HCT116 (cell line): ENCODE measurements at regions not wholly inside any gene's neighbourhood (a gene's known extent, or its start where the extent isn't known, plus 50 kb on each side); places are given as distances from the start of the nearest gene placed in this dataset.

Experiments used
- ATAC-seq: fragments of 200-7000 bp; cut with Tn5 transposase; 2 replicates; pipeline ENCODE4 v1.9.1; 2020; ENCODE audit warnings: mild to moderate bottlenecking, moderate library complexity
- BruUV-seq: library from RNA; stranded (reverse); fragments of 400-500 nt; replicated peaks from 2 replicates; lab custom pipeline; 2021; lab: Mats Ljungman, UMichigan
- CTCF ChIA-PET: fragments of 300-600 bp; sonication (Branson Sonifier 250); formaldehyde crosslinking; loops from one replicate; lab custom pipeline; 2021; ENCODE audit warnings: antibody characterized with exemption; lab: Charles Lee
- POLR2A ChIA-PET: fragments of 300-600, 350-600 bp; sonication (Branson Sonifier 250); formaldehyde crosslinking; loops from one replicate; lab custom pipeline; 2021; ENCODE audit warnings: antibody characterized with exemption; lab: Charles Lee
- RAD21 ChIA-PET, 2 experiments: fragments of 300-600 bp; sonication (Branson Sonifier 250); formaldehyde crosslinking; loops; one replicate each; lab custom pipeline; 2023; ENCODE audit warnings: low total read pairs in 2 of 2; ENCODE audit not compliant: uncharacterized antibody in 2 of 2, unreplicated experiment in 2 of 2, low non-redundant PET in 1 of 2; lab: Charles Lee
- DNase-seq: peaks from one replicate; pipeline ENCODE4 v3.0.0-alpha.2; 2010; ENCODE audit warnings: low read depth, low spot score
- H2AFZ ChIP-seq: fragments of 200-600 bp; shearing (Covaris generic), sonication (generic); 2 replicates; pipeline ENCODE4 v1.6.1; 2017; ENCODE audit warnings: low read depth, mixed run types, mixed read lengths, antibody characterized with exemption, low read length; ENCODE audit not compliant: poor library complexity, severe bottlenecking
- H3K27ac ChIP-seq: 2 replicates; pipeline ENCODE4 v1.5.1; 2012; ENCODE audit warnings: low read depth, low read length
- H3K27me3 ChIP-seq: fragments of 200-600 bp; sonication (generic); 2 replicates; pipeline ENCODE4 v1.6.1; 2016; ENCODE audit warnings: mixed run types, low read length, mixed read lengths; ENCODE audit not compliant: insufficient read depth
- H3K36me3 ChIP-seq, 2 experiments: fragments of 200-500 bp in 1 of 2; fragments of 200-600 bp in 1 of 2; sonication (Bioruptor generic) in 1 of 2; sonication (generic) in 1 of 2; 2 replicates each; pipeline versions ENCODE4 v1.5.1 to v1.6.1; 2014 to 2016; ENCODE audit warnings: low read length in 2 of 2, inconsistent platforms in 1 of 2, mixed read lengths in 1 of 2, mixed run types in 1 of 2; ENCODE audit not compliant: insufficient read depth in 2 of 2, control insufficient read depth in 1 of 2
- H3K4me1 ChIP-seq, 2 experiments: fragments of 200-600 bp in 1 of 2; sonication (generic) in 1 of 2; 2 replicates each; pipeline versions ENCODE4 v1.5.1 to v1.6.1; 2012 to 2017; ENCODE audit warnings: low read length in 2 of 2, inconsistent platforms in 1 of 2, mild to moderate bottlenecking in 1 of 2, mixed read lengths in 1 of 2, mixed run types in 1 of 2, moderate library complexity in 1 of 2; ENCODE audit not compliant: insufficient read depth in 2 of 2, control insufficient read depth in 1 of 2
- H3K4me2 ChIP-seq: fragments of 200-600 bp; sonication (generic); 2 replicates; pipeline ENCODE4 v1.6.1; 2017; ENCODE audit warnings: mixed run types, low read length, mixed read lengths
- H3K4me3 ChIP-seq, 2 experiments: fragments of 200-600 bp in 1 of 2; sonication (generic) in 1 of 2; replicated peaks in 1 of 2; 2 replicates each; pipeline ENCODE4 v1.5.1; 2011 to 2016; ENCODE audit warnings: low read length in 2 of 2, control low read depth in 1 of 2, low read depth in 1 of 2, mild to moderate bottlenecking in 1 of 2, mixed read lengths in 1 of 2, mixed run types in 1 of 2
- H3K79me2 ChIP-seq: fragments of 200-600 bp; sonication (generic); 2 replicates; pipeline ENCODE4 v1.6.1; 2017; ENCODE audit warnings: mild to moderate bottlenecking, mixed run types, low read length, moderate library complexity, mixed read lengths; ENCODE audit not compliant: insufficient read depth
- H3K9ac ChIP-seq: fragments of 200-600 bp; sonication (generic); 2 replicates; pipeline ENCODE4 v1.6.1; 2016; ENCODE audit warnings: low read length, mixed read lengths
- H3K9me2 ChIP-seq: fragments of 200-600 bp; sonication (generic), shearing (Covaris generic); 2 replicates; pipeline ENCODE4 v1.6.1; 2017; ENCODE audit warnings: mixed run types, mild to moderate bottlenecking, moderate library complexity; ENCODE audit not compliant: insufficient read depth
- H3K9me3 ChIP-seq, 2 experiments: fragments of 200-500 bp in 1 of 2; fragments of 200-600 bp in 1 of 2; sonication (Bioruptor generic) in 1 of 2; sonication (generic) in 1 of 2; 2 replicates each; pipeline ENCODE4 v1.6.1; 2014 to 2017; ENCODE audit warnings: low read length in 2 of 2, mixed read lengths in 2 of 2, inconsistent platforms in 1 of 2, low read depth in 1 of 2, mild to moderate bottlenecking in 1 of 2, mixed run types in 1 of 2, moderate library complexity in 1 of 2; ENCODE audit not compliant: control insufficient read depth in 1 of 2, insufficient read depth in 1 of 2
- H4K20me1 ChIP-seq: fragments of 200-600 bp; sonication (generic), shearing (Covaris generic); 2 replicates; pipeline ENCODE4 v1.6.1; 2017; ENCODE audit warnings: mixed run types, mild to moderate bottlenecking, moderate library complexity; ENCODE audit not compliant: insufficient read depth
- CBX3 ChIP-seq: IDR thresholded peaks from 2 replicates; pipeline ENCODE4 v1.6.1; 2012; ENCODE audit warnings: low read depth
- CEBPB ChIP-seq: IDR thresholded peaks from 2 replicates; pipeline ENCODE4 v1.6.1; 2012; ENCODE audit warnings: low read depth
- EGR1 ChIP-seq: IDR thresholded peaks from 2 replicates; pipeline ENCODE4 v1.6.1; 2012; ENCODE audit warnings: low read depth
- ELF1 ChIP-seq: IDR thresholded peaks from 2 replicates; pipeline ENCODE4 v1.6.1; 2012; ENCODE audit warnings: low read depth, borderline replicate concordance
- EZH2 ChIP-seq: fragments of 200-600 bp; sonication (generic); IDR thresholded peaks from 2 replicates; pipeline ENCODE4 v1.6.1; 2017; ENCODE audit warnings: antibody characterized with exemption, mixed run types
- FOSL1 ChIP-seq: IDR thresholded peaks from 2 replicates; pipeline ENCODE4 v1.6.1; 2012; ENCODE audit warnings: low read depth
- JUND ChIP-seq: IDR thresholded peaks from 2 replicates; pipeline ENCODE4 v1.6.1; 2012
- POLR2AphosphoS5 ChIP-seq: IDR thresholded peaks from 2 replicates; pipeline ENCODE4 v1.6.1; 2011; ENCODE audit warnings: mild to moderate bottlenecking, low read depth, low read length, moderate library complexity
- RAD21 ChIP-seq: IDR thresholded peaks from 2 replicates; pipeline ENCODE4 v1.6.1; 2012; ENCODE audit warnings: low read depth, mild to moderate bottlenecking
- SRF ChIP-seq: IDR thresholded peaks from 2 replicates; pipeline ENCODE4 v1.6.1; 2012; ENCODE audit warnings: low read depth
- TCF7L2 ChIP-seq: IDR thresholded peaks from 2 replicates; pipeline ENCODE4 v1.7.0; 2011; ENCODE audit warnings: borderline replicate concordance, inconsistent platforms; ENCODE audit not compliant: insufficient read depth, insufficient read length; ENCODE audit errors: extremely low read depth
- YY1 ChIP-seq: IDR thresholded peaks from 2 replicates; pipeline ENCODE4 v1.6.1; 2011; ENCODE audit warnings: low read length, low read depth, moderate library complexity, mild to moderate bottlenecking; ENCODE audit not compliant: insufficient replicate concordance; ENCODE audit errors: extremely low read depth
- ZFX ChIP-seq: fragments of 450-650 bp; IDR thresholded peaks from 2 replicates; pipeline ENCODE4 v1.6.1; 2017
- ZNF274 ChIP-seq: fragments of 200-500 bp; sonication (Bioruptor generic); IDR thresholded peaks from 2 replicates; pipeline ENCODE4 v1.6.1; 2014; ENCODE audit warnings: mild to moderate bottlenecking, low read depth, low read length, inconsistent platforms
- intact Hi-C: fragments of 100-400 bp; cut with micrococcal nuclease; formaldehyde crosslinking; loops from 2 replicates; pipeline ENCODE4 v1.10.0; 2022
- TF ChIP-seq, protein P1 (sequence below), 3 experiments: fragments of 200-600 bp in 1 of 3; sonication (generic) in 1 of 3; IDR thresholded peaks in 2 of 3; conservative IDR thresholded peaks in 1 of 3; 2 replicates each; pipeline ENCODE4 v1.5.1; 2012 to 2017; ENCODE audit warnings: low read depth in 2 of 3, low read length in 2 of 3, antibody characterized with exemption in 1 of 3, borderline replicate concordance in 1 of 3, control low read depth in 1 of 3, mild to moderate bottlenecking in 1 of 3, mixed read lengths in 1 of 3, mixed run types in 1 of 3, moderate library complexity in 1 of 3; ENCODE audit not compliant: insufficient read depth in 1 of 3
- TF ChIP-seq, protein P2 (sequence below): IDR thresholded peaks from 2 replicates; pipeline ENCODE4 v1.6.1; 2012
- TF ChIP-seq, protein P3 (sequence below): IDR thresholded peaks from 2 replicates; pipeline ENCODE4 v1.6.1; 2011; ENCODE audit warnings: mild to moderate bottlenecking, low read length, moderate library complexity; ENCODE audit not compliant: insufficient replicate concordance; ENCODE audit errors: extremely low read depth
- TF ChIP-seq, protein P4 (sequence below): IDR thresholded peaks from 2 replicates; pipeline ENCODE4 v1.6.1; 2012; ENCODE audit warnings: low read depth

DNA sequence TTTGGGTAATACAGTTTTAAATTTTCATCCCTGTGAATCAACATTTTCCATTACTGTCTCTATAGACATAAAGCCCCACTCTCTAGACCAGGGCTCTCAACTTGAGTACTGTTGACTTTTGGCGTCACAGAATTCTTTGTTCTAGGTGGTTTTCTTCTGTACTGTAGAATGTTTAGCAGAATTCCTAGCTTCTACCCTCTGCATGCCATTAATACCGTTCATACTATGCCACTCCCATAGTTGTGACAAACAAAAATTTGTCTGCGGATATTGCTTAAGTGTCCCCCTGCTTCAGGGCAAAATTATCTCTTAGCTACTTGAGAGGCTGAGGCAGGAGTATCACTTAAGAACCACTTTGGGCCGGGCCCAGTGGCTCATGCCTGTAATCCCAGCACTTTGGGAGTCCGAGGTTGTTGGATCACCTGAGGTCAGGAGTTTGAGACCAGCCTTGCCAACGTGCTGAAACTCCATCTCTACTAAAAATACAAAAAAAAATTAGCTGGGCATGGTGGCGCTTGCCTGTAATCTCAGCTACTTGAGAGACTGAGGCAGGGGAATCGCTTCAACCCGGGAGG, 57.3 kb upstream of the NRG3 start:
- H4K20me1 ChIP-seq = no peaks in the 10 kb centered on the region
- RAD21 ChIA-PET = no interaction called here
- ATAC-seq = no peak
- no peaks in the 10 kb centered on the region for H3K27me3 ChIP-seq
- no peaks in the 10 kb centered on the region for H3K9me2 ChIP-seq
- no peaks in the 10 kb centered on the region for H3K4me1 ChIP-seq
- H3K27ac ChIP-seq = no peak overlapping the region
- no peak overlapping the region for H2AFZ ChIP-seq
- H3K36me3 ChIP-seq = no peaks in the 10 kb centered on the region
- POLR2A ChIA-PET = no interaction called here
- H3K9ac ChIP-seq = no peak overlapping the region
- intact Hi-C loops = no loop called here
- H3K9me3 ChIP-seq = peaks cover 3 to 17% of the 10 kb centered on the region in 2 experiments; a peak in 2 of 4 replicates
- no TSS peak for BruUV-seq
- CTCF ChIA-PET = no interaction called here
- H3K4me2 ChIP-seq = no peak overlapping the region
- TF ChIP-seq JUND (no peak), CBX3 (no peak), CEBPB (no peak), EGR1 (no peak), YY1 (no peak), SRF (no peak), ZFX (no peak), ZNF274 (no peak), EZH2 (no peak), TCF7L2 (no peak), ELF1 (no peak), FOSL1 (no peak), POLR2AphosphoS5 (no peak), RAD21 (no peak)
- TF ChIP-seq, protein P1, sequence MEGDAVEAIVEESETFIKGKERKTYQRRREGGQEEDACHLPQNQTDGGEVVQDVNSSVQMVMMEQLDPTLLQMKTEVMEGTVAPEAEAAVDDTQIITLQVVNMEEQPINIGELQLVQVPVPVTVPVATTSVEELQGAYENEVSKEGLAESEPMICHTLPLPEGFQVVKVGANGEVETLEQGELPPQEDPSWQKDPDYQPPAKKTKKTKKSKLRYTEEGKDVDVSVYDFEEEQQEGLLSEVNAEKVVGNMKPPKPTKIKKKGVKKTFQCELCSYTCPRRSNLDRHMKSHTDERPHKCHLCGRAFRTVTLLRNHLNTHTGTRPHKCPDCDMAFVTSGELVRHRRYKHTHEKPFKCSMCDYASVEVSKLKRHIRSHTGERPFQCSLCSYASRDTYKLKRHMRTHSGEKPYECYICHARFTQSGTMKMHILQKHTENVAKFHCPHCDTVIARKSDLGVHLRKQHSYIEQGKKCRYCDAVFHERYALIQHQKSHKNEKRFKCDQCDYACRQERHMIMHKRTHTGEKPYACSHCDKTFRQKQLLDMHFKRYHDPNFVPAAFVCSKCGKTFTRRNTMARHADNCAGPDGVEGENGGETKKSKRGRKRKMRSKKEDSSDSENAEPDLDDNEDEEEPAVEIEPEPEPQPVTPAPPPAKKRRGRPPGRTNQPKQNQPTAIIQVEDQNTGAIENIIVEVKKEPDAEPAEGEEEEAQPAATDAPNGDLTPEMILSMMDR (IDR thresholded peaks at IDR 0.05 in 2 of 3, conservative IDR thresholded peaks at IDR 0.05 in 1 of 3; ENCODE audit: borderline replicate concordance in 1 of 3, insufficient read depth in 1 of 3, low read depth in 2 of 3, low read length in 2 of 3) = no peak
- TF ChIP-seq, protein P2, sequence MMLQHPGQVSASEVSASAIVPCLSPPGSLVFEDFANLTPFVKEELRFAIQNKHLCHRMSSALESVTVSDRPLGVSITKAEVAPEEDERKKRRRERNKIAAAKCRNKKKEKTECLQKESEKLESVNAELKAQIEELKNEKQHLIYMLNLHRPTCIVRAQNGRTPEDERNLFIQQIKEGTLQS = no peak
- TF ChIP-seq, protein P3, sequence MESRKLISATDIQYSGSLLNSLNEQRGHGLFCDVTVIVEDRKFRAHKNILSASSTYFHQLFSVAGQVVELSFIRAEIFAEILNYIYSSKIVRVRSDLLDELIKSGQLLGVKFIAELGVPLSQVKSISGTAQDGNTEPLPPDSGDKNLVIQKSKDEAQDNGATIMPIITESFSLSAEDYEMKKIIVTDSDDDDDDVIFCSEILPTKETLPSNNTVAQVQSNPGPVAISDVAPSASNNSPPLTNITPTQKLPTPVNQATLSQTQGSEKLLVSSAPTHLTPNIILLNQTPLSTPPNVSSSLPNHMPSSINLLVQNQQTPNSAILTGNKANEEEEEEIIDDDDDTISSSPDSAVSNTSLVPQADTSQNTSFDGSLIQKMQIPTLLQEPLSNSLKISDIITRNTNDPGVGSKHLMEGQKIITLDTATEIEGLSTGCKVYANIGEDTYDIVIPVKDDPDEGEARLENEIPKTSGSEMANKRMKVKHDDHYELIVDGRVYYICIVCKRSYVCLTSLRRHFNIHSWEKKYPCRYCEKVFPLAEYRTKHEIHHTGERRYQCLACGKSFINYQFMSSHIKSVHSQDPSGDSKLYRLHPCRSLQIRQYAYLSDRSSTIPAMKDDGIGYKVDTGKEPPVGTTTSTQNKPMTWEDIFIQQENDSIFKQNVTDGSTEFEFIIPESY = no peak
- TF ChIP-seq, protein P4, sequence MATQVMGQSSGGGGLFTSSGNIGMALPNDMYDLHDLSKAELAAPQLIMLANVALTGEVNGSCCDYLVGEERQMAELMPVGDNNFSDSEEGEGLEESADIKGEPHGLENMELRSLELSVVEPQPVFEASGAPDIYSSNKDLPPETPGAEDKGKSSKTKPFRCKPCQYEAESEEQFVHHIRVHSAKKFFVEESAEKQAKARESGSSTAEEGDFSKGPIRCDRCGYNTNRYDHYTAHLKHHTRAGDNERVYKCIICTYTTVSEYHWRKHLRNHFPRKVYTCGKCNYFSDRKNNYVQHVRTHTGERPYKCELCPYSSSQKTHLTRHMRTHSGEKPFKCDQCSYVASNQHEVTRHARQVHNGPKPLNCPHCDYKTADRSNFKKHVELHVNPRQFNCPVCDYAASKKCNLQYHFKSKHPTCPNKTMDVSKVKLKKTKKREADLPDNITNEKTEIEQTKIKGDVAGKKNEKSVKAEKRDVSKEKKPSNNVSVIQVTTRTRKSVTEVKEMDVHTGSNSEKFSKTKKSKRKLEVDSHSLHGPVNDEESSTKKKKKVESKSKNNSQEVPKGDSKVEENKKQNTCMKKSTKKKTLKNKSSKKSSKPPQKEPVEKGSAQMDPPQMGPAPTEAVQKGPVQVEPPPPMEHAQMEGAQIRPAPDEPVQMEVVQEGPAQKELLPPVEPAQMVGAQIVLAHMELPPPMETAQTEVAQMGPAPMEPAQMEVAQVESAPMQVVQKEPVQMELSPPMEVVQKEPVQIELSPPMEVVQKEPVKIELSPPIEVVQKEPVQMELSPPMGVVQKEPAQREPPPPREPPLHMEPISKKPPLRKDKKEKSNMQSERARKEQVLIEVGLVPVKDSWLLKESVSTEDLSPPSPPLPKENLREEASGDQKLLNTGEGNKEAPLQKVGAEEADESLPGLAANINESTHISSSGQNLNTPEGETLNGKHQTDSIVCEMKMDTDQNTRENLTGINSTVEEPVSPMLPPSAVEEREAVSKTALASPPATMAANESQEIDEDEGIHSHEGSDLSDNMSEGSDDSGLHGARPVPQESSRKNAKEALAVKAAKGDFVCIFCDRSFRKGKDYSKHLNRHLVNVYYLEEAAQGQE = no peak
- TF ChIP-seq, all 23 proteins: peak for 0
- H3K79me2 ChIP-seq = no peaks in the 10 kb centered on the region
- no peak for DNase-seq
- H3K4me3 ChIP-seq = no peak overlapping the region
